GM13976 (cell line): ENCODE measurements at regions not wholly inside any gene's neighbourhood (a gene's known extent, or its start where the extent isn't known, plus 50 kb on each side); places are given as distances from the start of the nearest gene placed in this dataset.

Source experiments
- DNase-seq: peaks from one replicate; pipeline ENCODE4 v3.0.0; 2012; ENCODE audit warnings: low spot score
- in situ Hi-C: fragments of 300-500 bp; cut with MboI; formaldehyde crosslinking; loops from one replicate; pipeline ENCODE4 v1.12.0; 2022; ENCODE audit warnings: low sequenced_read_pairs, mixed read lengths, inconsistent platforms; ENCODE audit not compliant: unreplicated experiment
- TF ChIP-seq, protein P1 (sequence below): IDR thresholded peaks from 2 replicates; pipeline ENCODE4 v1.5.1; 2012; ENCODE audit warnings: borderline replicate concordance, mild to moderate bottlenecking; ENCODE audit not compliant: insufficient read depth; ENCODE audit errors: extremely low read depth, missing control alignments, control extremely low read depth

DNA sequence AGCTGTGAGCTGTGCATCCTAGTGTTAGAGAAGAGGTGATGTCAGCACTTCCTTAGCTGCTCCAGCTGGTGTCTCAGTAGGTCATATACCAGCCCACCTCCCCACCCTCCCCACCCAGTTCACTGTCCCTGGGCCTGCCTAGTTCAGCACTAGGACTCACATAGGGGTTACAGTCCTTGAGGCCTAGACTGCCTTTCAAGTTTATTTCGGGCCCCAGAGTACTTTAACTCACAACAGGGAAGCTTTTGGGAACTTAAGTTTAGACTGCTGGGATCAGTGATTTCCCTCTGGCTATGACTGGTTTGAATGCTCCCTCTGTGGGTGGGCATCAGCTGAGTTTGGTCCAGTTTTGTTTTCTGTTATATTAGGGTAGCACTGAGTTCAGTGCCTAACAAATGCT lies 139.2 kb upstream of the MMS22L start:
- in situ Hi-C loops = no loop called here
- TF ChIP-seq, protein P1, sequence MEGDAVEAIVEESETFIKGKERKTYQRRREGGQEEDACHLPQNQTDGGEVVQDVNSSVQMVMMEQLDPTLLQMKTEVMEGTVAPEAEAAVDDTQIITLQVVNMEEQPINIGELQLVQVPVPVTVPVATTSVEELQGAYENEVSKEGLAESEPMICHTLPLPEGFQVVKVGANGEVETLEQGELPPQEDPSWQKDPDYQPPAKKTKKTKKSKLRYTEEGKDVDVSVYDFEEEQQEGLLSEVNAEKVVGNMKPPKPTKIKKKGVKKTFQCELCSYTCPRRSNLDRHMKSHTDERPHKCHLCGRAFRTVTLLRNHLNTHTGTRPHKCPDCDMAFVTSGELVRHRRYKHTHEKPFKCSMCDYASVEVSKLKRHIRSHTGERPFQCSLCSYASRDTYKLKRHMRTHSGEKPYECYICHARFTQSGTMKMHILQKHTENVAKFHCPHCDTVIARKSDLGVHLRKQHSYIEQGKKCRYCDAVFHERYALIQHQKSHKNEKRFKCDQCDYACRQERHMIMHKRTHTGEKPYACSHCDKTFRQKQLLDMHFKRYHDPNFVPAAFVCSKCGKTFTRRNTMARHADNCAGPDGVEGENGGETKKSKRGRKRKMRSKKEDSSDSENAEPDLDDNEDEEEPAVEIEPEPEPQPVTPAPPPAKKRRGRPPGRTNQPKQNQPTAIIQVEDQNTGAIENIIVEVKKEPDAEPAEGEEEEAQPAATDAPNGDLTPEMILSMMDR = no peak
- no peak for DNase-seq

DNA sequence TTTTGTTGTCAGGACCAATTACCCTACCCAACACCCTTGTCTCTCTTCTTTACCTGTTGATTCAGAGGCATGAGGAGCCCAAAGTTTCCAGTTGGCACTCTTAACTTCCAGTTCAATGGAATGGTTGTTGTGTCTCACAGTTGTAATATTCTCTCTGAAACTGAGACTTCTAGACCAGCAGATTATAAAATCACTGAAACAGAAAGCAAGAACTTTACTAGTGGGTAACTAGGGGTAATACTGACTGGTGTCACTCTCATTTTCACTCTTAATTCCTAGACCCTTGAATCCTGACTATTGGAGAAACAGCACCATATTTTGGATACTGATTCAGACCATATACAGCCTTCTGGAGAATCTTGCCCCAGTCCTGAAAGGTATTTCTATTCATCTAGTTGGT lies 140.2 kb upstream of the MMS22L start:
- in situ Hi-C loops = no loop called here
- DNase-seq = no peak

DNA sequence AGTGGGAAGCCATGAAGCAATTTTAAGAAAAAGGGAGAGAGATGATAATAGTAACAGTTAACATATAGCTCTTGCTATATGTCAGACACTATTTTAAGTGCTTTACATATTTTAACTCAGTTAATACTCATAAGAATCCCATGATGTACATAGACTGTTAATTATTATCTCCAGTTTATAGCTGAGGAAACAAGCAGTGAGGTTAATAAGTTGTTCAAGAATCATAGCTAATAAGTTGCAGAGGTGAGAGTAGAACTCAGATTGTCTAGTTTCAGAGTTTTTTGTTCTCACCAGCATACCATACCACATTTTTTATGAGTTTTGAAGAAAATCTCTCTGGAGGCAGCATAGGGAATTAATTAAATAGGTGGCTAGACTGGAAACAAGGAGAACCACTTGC lies 144.6 kb upstream of the MMS22L start:
- TF ChIP-seq, protein P1 = no peak
- in situ Hi-C loops = no loop called here
- no peak for DNase-seq

More for the DNA sequence above, 140.2 kb upstream of the MMS22L start:
- TF ChIP-seq, protein P1 = no peak

DNA sequence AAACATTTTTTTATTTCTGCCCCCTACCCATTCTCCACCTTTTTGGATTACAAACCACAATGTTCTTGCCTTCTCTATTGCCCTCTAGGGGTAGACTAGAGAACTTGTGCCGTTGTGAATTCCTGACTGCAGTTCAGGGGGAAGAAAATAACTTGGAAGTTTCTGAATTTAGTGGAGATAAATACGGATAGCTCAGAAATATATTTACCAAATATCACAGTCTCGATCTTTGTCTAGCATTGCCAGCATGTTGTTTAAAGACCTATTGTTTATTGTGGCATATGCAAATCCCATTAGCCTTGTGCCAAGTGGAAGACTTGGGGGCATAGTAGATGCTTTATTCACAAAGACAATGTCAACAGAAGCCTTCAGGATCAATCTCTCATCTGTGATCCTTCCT lies 154.1 kb upstream of the MMS22L start:
- peak; percentile 16 for DNase-seq
- TF ChIP-seq, protein P1 = peak; percentile 31
- in situ Hi-C loops = no loop called here

DNA sequence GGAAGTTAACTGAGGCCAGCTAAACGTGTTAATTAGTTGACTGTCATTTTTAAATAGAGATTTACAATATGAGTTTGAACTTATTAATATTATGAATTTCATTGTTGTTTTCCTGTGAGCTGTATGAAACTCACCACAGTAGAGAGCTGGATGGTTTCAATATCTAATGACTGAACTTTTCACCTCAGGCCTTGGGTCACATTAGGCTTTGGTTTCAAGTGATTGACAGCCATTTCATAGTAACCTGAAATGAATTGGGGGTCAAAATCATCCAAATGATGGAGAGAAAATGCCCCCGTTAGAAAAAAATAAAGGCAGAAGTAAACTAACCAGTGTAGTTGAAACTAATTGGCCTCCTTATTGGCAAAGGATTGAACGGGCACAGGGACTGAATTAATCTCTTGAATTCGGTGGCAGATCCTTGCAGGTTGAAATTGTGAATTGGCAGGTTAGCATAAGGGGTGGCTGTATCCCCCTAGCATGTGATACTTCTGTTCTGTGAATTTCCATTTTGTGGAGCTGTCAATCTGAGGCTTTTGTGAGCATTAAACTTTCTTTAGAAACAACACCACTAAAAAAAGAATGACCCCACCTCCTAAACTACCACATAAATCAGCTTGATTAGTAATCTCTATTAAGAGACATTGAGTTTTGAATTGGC lies 155.1 kb upstream of the MMS22L start:
- in situ Hi-C loops = no loop called here
- TF ChIP-seq, protein P1 = no peak
- DNase-seq = no peak

DNA sequence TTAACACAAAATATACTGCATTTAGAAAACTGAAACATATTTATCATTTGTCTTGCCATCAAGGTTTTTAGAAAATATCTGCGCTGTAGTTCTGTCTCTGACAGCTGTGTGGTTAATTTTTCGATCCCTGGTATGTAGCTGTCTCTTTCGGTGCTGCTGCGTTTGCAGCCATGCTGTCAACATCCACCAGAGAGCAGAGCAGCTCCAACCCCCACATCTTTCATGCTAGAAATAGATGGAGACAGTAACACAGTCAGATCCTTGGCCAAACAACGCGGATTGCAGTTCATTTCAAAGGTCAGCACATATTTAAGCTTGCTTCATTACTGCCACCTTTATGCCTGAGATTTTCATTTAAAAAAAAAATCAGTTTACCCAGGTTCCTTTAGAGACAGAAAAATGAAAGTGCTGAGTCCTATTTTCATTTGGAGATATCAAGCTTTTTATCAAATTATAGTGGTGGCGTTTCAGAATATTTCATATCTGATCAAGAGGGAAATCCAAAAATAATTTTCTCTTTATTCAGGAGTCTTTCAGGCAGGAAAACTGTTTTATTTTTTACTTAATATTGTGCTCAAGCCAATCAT lies 157.7 kb upstream of the MMS22L start:
- in situ Hi-C loops = no loop called here
- DNase-seq = peak; percentile 2
- TF ChIP-seq, protein P1 = no peak
